GM12873 (cell line): ENCODE measurements at regions not wholly inside any gene's neighbourhood (a gene's known extent, or its start where the extent isn't known, plus 50 kb on each side); places are given as distances from the start of the nearest gene placed in this dataset.

Experiments
- TF ChIP-seq, protein P1 (sequence below): IDR thresholded peaks from 2 replicates; pipeline ENCODE4 v1.5.1; 2012; ENCODE audit warnings: low read depth, mild to moderate bottlenecking, moderate library complexity, low read length, control low read depth; ENCODE audit not compliant: insufficient read depth; ENCODE audit errors: missing control alignments

DNA sequence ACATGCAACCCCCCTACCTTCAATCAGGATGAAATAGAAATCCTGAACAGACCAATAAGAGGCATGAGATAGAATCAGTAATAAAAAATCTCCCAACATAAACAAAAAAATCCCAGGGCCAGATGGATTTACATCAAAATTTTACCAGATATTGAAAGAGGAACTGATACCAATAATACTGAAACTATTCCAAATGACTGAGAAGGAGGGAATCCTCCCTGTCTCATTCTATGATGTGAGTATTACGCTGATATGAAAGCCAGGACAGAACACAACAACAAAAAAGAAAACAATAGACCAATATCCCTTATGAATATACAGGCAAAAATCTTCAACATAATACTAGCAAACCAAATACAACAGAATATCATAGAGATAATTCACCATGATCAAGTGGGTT is 109.0 kb upstream of the SMC2 start:
- TF ChIP-seq, protein P1, sequence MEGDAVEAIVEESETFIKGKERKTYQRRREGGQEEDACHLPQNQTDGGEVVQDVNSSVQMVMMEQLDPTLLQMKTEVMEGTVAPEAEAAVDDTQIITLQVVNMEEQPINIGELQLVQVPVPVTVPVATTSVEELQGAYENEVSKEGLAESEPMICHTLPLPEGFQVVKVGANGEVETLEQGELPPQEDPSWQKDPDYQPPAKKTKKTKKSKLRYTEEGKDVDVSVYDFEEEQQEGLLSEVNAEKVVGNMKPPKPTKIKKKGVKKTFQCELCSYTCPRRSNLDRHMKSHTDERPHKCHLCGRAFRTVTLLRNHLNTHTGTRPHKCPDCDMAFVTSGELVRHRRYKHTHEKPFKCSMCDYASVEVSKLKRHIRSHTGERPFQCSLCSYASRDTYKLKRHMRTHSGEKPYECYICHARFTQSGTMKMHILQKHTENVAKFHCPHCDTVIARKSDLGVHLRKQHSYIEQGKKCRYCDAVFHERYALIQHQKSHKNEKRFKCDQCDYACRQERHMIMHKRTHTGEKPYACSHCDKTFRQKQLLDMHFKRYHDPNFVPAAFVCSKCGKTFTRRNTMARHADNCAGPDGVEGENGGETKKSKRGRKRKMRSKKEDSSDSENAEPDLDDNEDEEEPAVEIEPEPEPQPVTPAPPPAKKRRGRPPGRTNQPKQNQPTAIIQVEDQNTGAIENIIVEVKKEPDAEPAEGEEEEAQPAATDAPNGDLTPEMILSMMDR, result no peak

DNA sequence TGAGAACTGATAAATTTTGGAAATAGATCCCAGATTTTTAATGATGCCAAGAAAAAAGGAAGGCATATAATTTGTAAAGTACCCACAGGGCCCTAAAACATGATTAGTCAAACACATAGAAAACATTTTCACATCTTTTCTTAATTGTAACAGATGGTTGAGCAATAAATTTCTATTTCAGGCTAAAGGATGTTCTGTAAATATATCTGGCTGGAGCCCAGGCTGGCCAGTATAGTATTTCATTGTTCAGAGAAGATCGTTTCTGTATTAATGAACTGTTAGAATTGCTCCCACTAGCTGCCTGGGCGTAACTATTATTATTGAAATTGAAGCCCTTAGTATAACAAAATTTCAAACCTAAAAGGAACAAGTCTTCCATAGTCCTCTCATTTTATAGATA is 105.3 kb upstream of the SMC2 start:
- TF ChIP-seq, protein P1, result no peak

DNA sequence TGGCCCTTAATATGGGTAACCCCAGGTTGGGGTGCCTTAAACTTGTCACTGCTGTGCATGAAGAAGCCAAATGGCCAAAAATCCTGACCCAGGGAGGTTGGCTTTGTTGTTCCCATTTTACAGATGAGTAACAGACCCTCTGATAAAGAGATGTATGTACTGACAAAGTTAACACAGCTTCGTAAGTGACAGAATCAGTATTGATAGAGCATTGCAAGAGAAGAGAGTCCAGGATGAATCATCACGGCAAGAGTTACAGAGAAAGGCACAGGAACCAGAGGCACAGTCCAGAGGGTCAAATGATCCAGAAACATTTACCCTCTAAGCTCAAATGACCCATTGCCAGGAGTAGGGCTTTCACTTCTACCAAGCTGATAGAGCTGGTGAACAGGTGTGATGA is 103.8 kb upstream of the SMC2 start:
- TF ChIP-seq, protein P1, result no peak

DNA sequence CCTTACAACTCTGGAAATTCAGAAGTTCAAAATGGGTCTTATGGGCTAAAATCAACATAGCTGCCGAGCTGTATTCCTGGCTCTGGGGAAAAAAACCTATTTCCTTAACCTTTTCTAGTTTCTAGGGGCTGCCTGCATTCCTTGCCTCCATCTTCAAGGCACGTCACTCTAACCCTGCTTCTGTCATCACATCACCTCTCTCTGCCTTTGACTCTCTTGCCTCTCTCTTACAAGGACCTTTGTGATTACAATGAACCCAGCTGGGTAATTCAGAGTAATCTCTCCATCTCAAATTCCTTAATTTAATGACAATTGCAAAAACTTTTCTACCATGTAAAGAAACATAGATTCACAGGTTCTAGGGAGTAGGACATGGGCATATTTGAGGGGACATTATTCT is 103.1 kb upstream of the SMC2 start:
- TF ChIP-seq, protein P1, result no peak

DNA sequence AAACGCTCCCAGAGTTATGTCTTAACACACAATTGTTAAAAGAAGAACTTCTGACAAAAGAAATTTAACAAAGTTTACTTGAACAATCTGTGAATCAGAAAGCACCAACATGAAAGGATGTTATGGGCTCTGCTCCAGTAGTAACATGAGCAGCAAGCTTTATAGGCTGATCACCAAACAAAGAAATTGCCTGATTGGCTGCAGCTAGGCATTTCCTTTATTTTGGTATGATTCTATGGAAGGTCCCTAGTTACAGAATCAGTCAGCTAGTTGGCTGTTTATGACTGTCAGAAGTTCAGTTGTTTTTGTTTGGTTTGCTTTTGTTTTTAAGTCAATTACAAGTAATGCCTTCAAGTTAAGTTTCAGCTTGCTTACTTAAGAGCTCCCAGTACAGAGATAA is 102.4 kb upstream of the SMC2 start:
- TF ChIP-seq, protein P1, result no peak

DNA sequence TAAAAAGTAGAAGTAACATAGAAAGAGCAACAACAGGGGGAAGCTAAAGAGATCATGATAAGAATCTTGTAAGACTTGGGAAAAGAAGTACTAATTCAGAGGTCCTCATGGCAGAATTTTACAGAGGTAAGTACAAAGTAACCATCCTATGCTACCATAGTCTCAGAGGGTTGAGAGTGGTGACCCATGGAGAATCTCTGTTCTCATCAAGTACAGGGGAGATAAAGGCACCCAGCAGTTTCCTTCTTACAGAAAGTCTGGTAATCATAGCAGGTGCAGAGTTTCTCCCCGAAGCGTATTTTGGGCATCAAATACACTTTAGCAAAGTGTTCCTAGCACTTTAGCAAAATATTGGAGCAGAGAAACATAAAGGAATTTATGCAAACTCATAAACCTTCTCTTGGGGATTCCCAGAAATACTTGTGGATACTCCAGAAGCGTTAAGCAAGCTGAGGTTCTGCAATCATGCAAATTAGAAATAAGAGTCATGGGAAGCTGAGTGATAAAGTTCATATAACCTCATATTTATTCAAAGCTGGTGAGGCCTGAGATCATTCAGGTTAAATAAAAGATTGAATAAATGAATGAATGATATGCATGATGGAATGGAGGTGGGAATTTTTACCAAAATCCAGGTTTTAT is 101.0 kb upstream of the SMC2 start:
- TF ChIP-seq, protein P1, result no peak

DNA sequence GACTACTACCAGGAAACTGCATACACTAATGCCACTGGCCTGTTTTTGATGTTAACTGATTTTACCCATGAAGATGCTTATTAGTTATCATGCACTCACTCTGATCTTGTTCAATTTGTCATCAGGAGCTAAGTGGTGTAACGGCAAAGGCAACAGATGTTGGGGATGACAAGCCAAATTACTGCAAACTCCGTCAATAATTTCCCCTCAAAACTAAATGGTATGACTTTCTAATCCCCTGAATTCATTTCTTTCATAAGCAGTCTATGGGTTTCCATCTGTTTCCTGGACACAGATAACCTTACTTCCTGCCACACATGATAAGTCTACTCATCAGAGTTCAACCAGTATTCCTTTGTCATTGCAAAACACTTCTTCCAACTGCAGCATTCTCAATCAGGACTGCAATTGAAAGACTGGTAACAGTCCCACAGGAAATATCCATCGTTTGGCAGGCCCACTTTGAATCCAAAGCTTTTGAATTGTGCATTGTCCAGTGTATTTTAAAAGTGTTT is 96.2 kb upstream of the SMC2 start:
- TF ChIP-seq, protein P1, result no peak
